HG03097 (cell line): ENCODE measurements at regions not wholly inside any gene's neighbourhood (a gene's known extent, or its start where the extent isn't known, plus 50 kb on each side); places are given as distances from the start of the nearest gene placed in this dataset.
"Not testable (repeated sequence)": the region's sequence is repeated elsewhere in the genome, so short reads cannot be mapped to it uniquely, and the experiment has no call there.

ENCODE experiments used
- ATAC-seq: cut with Tn5 transposase; IDR thresholded peaks from one replicate; pipeline ENCODE4 v1.9.1; 2021; ENCODE audit not compliant: unreplicated experiment, low FRiP score

GRCh38 chr11:10982704-10983510 lies 125.1 kb upstream of the ZBED5 start:
- no peak for ATAC-seq

GRCh38 chr11:10979529-10979928 lies 121.7 kb upstream of the ZBED5 start:
- ATAC-seq, result no peak

GRCh38 chr11:10978198-10978597 lies 120.3 kb upstream of the ZBED5 start:
- ATAC-seq, result no peak

- no peak for ATAC-seq
These were observed 117.5 kb upstream of the ZBED5 start for GRCh38 chr11:10975287-10975721.

- no peak for ATAC-seq
These were observed 115.6 kb upstream of the ZBED5 start for GRCh38 chr11:10973416-10973815.

- no peak for ATAC-seq
These were observed 113.1 kb upstream of the ZBED5 start for GRCh38 chr11:10970926-10971325.

GRCh38 chr11:10969387-10969786 lies 111.5 kb upstream of the ZBED5 start:
- ATAC-seq, result no peak

- ATAC-seq, result not testable (repeated sequence)
These were observed 99.0 kb upstream of the ZBED5 start for GRCh38 chr11:10956884-10957283.

GRCh38 chr11:10955616-10956015 lies 97.8 kb upstream of the ZBED5 start:
- ATAC-seq, result no peak

GRCh38 chr11:10954184-10954583 lies 96.3 kb upstream of the ZBED5 start:
- no peak for ATAC-seq

GRCh38 chr11:10952872-10953271 lies 95.0 kb upstream of the ZBED5 start:
- ATAC-seq, result no peak

GRCh38 chr11:10947935-10948334 lies 90.1 kb upstream of the ZBED5 start:
- not testable (repeated sequence) for ATAC-seq

GRCh38 chr11:10946072-10946471 lies 88.2 kb upstream of the ZBED5 start:
- no peak for ATAC-seq

- ATAC-seq, result no peak
These were observed 87.3 kb upstream of the ZBED5 start for GRCh38 chr11:10945196-10945595.

- no peak for ATAC-seq
These were observed 86.1 kb upstream of the ZBED5 start for GRCh38 chr11:10943968-10944367.

GRCh38 chr11:10942620-10943019 lies 84.8 kb upstream of the ZBED5 start:
- no peak for ATAC-seq

- no peak for ATAC-seq
These were observed 84.0 kb upstream of the ZBED5 start for GRCh38 chr11:10941871-10942270.

- no peak for ATAC-seq
These were observed 83.6 kb upstream of the ZBED5 start for GRCh38 chr11:10941414-10941813.

- no peak for ATAC-seq
These were observed 81.0 kb upstream of the ZBED5 start for GRCh38 chr11:10938650-10939387.

- no peak for ATAC-seq
These were observed 80.4 kb upstream of the ZBED5 start for GRCh38 chr11:10938231-10938630.

- no peak for ATAC-seq
These were observed 79.5 kb upstream of the ZBED5 start for GRCh38 chr11:10937385-10937771.
